ENCODE measurements at regions not wholly inside any gene's neighbourhood (a gene's known extent, or its start where the extent isn't known, plus 50 kb on each side); places are given as distances from the start of the nearest gene placed in this dataset.

GRCh38 chr2:184322615-184323014, 275.7 kb upstream of the ZNF804A start:
- TF ChIP-seq CTCF (optimal IDR thresholded peaks at IDR 0.05 in 1 of 3, IDR thresholded peaks at IDR 0.05 in 1 of 3, conservative IDR thresholded peaks at IDR 0.05 in 1 of 3; ENCODE audit: extremely low read depth in 1 of 3, insufficient read depth in 2 of 3, low read length in 3 of 3) (no peak), EZH2 (IDR thresholded peaks at IDR 0.05; ENCODE audit: low read length) (no peak)

Data from keratinocyte (primary cell).